HFF-Myc (cell line): ENCODE measurements at regions not wholly inside any gene's neighbourhood (a gene's known extent, or its start where the extent isn't known, plus 50 kb on each side); places are given as distances from the start of the nearest gene placed in this dataset.
"Not testable (repeated sequence)": the region's sequence is repeated elsewhere in the genome, so short reads cannot be mapped to it uniquely, and the experiment has no call there.

ENCODE experiments used
- DNase-seq: peaks from one replicate; pipeline ENCODE4 v3.0.0-alpha.2; 2011; ENCODE audit warnings: low read depth; ENCODE audit errors: extremely low read depth
- H3K4me3 ChIP-seq: replicated peaks from 2 replicates; pipeline ENCODE4 v1.5.1; 2011; ENCODE audit warnings: low read depth, mild to moderate bottlenecking, control low read depth, low read length
- CTCF ChIP-seq: IDR thresholded peaks from 2 replicates; pipeline ENCODE4 v1.5.1; 2012; ENCODE audit warnings: mild to moderate bottlenecking, low read depth, low read length, control low read depth; ENCODE audit errors: missing control alignments

- H3K4me3 ChIP-seq: no peak overlapping the region
- TF ChIP-seq CTCF: no peak
Measured at GRCh38 chr5:108560166-108560565, 178.3 kb upstream of the FBXL17 start.

DNA sequence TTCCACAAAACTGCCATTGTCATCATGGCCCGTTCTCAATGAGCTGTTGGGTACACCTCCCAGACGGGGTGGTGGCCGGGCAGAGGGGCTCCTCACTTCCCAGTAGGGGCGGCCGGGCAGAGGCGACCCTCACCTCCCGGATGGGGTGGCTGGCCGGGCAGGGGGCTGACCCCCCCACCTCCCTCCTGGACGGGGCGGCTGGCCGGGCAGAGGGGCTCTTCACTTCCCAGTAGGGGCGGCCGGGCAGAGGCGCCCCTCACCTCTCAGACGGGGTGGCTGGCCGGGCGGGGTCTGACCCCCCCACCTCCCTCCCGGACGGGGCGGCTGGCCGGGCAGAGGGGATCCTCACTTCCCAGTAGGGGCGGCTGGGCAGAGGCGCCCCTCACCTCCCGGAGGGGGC is 176.9 kb upstream of the FBXL17 start:
- DNase-seq, H3K4me3 ChIP-seq: not testable (repeated sequence)

More at GRCh38 chr5:108560166-108560565, 178.3 kb upstream of the FBXL17 start:
- no peak for DNase-seq

DNA sequence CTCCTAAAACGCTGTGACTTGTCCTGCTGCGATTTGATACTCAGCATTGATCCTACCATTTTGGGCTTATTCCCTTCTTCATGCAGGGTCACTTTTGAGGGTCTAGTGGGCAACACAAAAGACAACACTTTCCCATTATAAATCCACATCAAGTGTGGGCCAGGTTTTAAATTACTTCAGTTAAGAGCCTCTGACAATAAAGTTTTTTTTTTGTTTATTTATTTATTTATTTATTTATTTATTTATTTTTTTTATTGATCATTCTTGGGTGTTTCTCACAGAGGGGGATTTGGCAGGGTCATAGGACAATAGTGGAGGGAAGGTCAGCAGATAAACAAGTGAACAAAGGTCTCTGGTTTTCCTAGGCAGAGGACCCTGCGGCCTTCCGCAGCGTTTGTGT is 176.2 kb upstream of the FBXL17 start:
- DNase-seq, H3K4me3 ChIP-seq: not testable (repeated sequence)

GRCh38 chr5:108557686-108558085 is 175.8 kb upstream of the FBXL17 start:
- TF ChIP-seq CTCF: no peak
- DNase-seq: no peak
- no peak overlapping the region for H3K4me3 ChIP-seq

GRCh38 chr5:108556441-108557145 is 174.7 kb upstream of the FBXL17 start:
- DNase-seq: no peak
- TF ChIP-seq CTCF: no peak
- H3K4me3 ChIP-seq: no peak overlapping the region

- no peak for DNase-seq
- no peak overlapping the region for H3K4me3 ChIP-seq
- TF ChIP-seq CTCF: no peak
Measured at GRCh38 chr5:108548684-108549596, 167.0 kb upstream of the FBXL17 start.

GRCh38 chr5:108546939-108547338 is 165.0 kb upstream of the FBXL17 start:
- no peak for DNase-seq
- TF ChIP-seq CTCF: no peak
- H3K4me3 ChIP-seq: no peak overlapping the region
